Kidney (tissue), 13 donors: ENCODE measurements at regions not wholly inside any gene's neighbourhood (a gene's known extent, or its start where the extent isn't known, plus 50 kb on each side); places are given as distances from the start of the nearest gene placed in this dataset.
A peak's percentile ranks its signal among the peaks of the same experiment; 100 is the strongest.

Source experiments
- DNase-seq, 5 donors: peaks; one replicate each; pipeline ENCODE4 v3.0.0-alpha.2; 2013 to 2020
- FAIRE-seq: peaks from 2 replicates; lab custom pipeline; 2012; peaks lifted over from hg19 to GRCh38; lab: Jason Lieb, UNC
- H3K27ac ChIP-seq, 2 donors: one replicate each; pipeline ENCODE4 v1.7.0; 2013; ENCODE audit warnings: low read depth in 2 of 2, low read length in 2 of 2, inconsistent platforms in 1 of 2
- H3K27me3 ChIP-seq: one replicate; pipeline ENCODE4 v1.7.1; 2013; ENCODE audit warnings: low read length, inconsistent platforms; ENCODE audit not compliant: control insufficient read depth, insufficient read depth
- H3K36me3 ChIP-seq, 3 donors: one replicate each; pipeline versions ENCODE4 v1.7.0 to v1.7.1; 2013; ENCODE audit warnings: low read length in 3 of 3, control low read depth in 1 of 3, inconsistent platforms in 1 of 3; ENCODE audit not compliant: insufficient read depth in 3 of 3, control insufficient read depth in 2 of 3
- H3K4me1 ChIP-seq, 3 donors: one replicate each; pipeline versions ENCODE4 v1.7.0 to v1.7.1; 2013; ENCODE audit warnings: low read length in 3 of 3, inconsistent platforms in 1 of 3, low read depth in 1 of 3; ENCODE audit not compliant: control insufficient read depth in 2 of 3, insufficient read depth in 2 of 3
- H3K4me3 ChIP-seq, 3 donors: one replicate each; pipeline versions ENCODE4 v1.7.0 to v1.8.1; 2013; ENCODE audit warnings: low read length in 3 of 3, control low read depth in 1 of 3, inconsistent platforms in 1 of 3
- H3K9ac ChIP-seq, 3 donors: one replicate each; pipeline versions ENCODE4 v1.7.0 to v1.7.1; 2013; ENCODE audit warnings: low read length in 3 of 3, control low read depth in 1 of 3, inconsistent platforms in 1 of 3
- H3K9me3 ChIP-seq, 3 donors: one replicate each; pipeline versions ENCODE4 v1.7.0 to v1.7.1; 2013; ENCODE audit warnings: low read length in 3 of 3, control low read depth in 1 of 3, inconsistent platforms in 1 of 3; ENCODE audit not compliant: control insufficient read depth in 2 of 3, insufficient read depth in 1 of 3
- CTCF ChIP-seq: IDR thresholded peaks from 3 replicates; pipeline ENCODE4 v1.5.1; 2012; ENCODE audit warnings: mild to moderate bottlenecking, moderate library complexity, borderline replicate concordance; ENCODE audit not compliant: insufficient read depth; ENCODE audit errors: extremely low read depth
- intact Hi-C: fragments of 100-400 bp; cut with DNase I; formaldehyde crosslinking; loops from one replicate; pipeline ENCODE4 v1.11.1; 2022
- donor health status: control.
- donor health status: control.
- donor health status: control.
- donor health status: control.
- donor health status: control.
- donor health status: DM: yes; HTN: yes; CAD: no.
- donor health status: Normal renal cell carcinoma (clear cell type).

- TF ChIP-seq CTCF, result no peak
- no peaks in the 10 kb centered on the region for H3K27me3 ChIP-seq
- H3K9ac ChIP-seq, result no peak overlapping the region
- DNase-seq (peak in 2 of 5 donors; percentile 19 to 40), FAIRE-seq (no peak)
- no peaks in the 10 kb centered on the region for H3K9me3 ChIP-seq
- no peak overlapping the region for H3K4me3 ChIP-seq
- intact Hi-C loops, result no loop called here
- peaks cover 6 to 8% (median 6%) of the 10 kb centered on the region in 3 donors for H3K4me1 ChIP-seq
- no peak overlapping the region for H3K27ac ChIP-seq
- H3K36me3 ChIP-seq, result no peaks in the 10 kb centered on the region
Measured at GRCh38 chr13:105972306-105972721, 563.1 kb downstream of the EFNB2 start.

- Histone ChIP-seq H3K9ac (no peak overlapping the region), H3K27ac (no peak overlapping the region), H3K27me3 (no peaks in the 10 kb centered on the region), H3K4me3 (no peak overlapping the region), H3K9me3 (no peaks in the 10 kb centered on the region), H3K36me3 (no peaks in the 10 kb centered on the region), H3K4me1 (peaks cover 6 to 8% (median 6%) of the 10 kb centered on the region in 3 donors)
- FAIRE-seq, result no peak
- intact Hi-C loops, result no loop called here
- TF ChIP-seq CTCF, result no peak
- DNase-seq, result peak in 2 of 5 donors; percentile 31
Measured at GRCh38 chr13:105971738-105972137, 563.7 kb downstream of the EFNB2 start.

- H3K36me3 ChIP-seq, result no peaks in the 10 kb centered on the region
- FAIRE-seq (no peak), DNase-seq (peak in 2 of 5 donors; percentile 35 to 58)
- H3K9me3 ChIP-seq, result no peaks in the 10 kb centered on the region
- H3K4me1 ChIP-seq, result peaks cover 6 to 8% (median 6%) of the 10 kb centered on the region in 3 donors
- intact Hi-C loops, result no loop called here
- H3K27ac ChIP-seq, result no peak overlapping the region
- H3K4me3 ChIP-seq, result no peak overlapping the region
- H3K9ac ChIP-seq, result no peak overlapping the region
- no peak for TF ChIP-seq CTCF
- no peaks in the 10 kb centered on the region for H3K27me3 ChIP-seq
Measured at GRCh38 chr13:105971312-105971711, 564.1 kb downstream of the EFNB2 start.

- Histone ChIP-seq H3K27ac (no peak overlapping the region), H3K4me1 (peaks cover 6 to 8% (median 6%) of the 10 kb centered on the region in 3 donors), H3K27me3 (no peaks in the 10 kb centered on the region), H3K4me3 (no peak overlapping the region), H3K9ac (no peak overlapping the region), H3K36me3 (no peaks in the 10 kb centered on the region), H3K9me3 (no peaks in the 10 kb centered on the region)
- FAIRE-seq, result no peak
- peak in 4 of 5 donors; percentile 53 to 89 (median 79) for DNase-seq
- no peak for TF ChIP-seq CTCF
- intact Hi-C loops, result no loop called here
Measured at GRCh38 chr13:105969761-105970160, 565.7 kb downstream of the EFNB2 start.
